Prostate gland (tissue), 2 donors: ENCODE measurements at regions not wholly inside any gene's neighbourhood (a gene's known extent, or its start where the extent isn't known, plus 50 kb on each side); places are given as distances from the start of the nearest gene placed in this dataset.
A peak's percentile ranks its signal among the peaks of the same experiment; 100 is the strongest.

Experiments used
- DNase-seq: peaks from one replicate; pipeline ENCODE4 v3.0.0-alpha.2; 2019; ENCODE audit warnings: low spot score
- H3K27ac ChIP-seq, 2 donors: fragments of 200-600 bp; sonication (generic); 2 replicates each; pipeline ENCODE4 v1.5.1; 2017 to 2019
- H3K27me3 ChIP-seq: fragments of 200-600 bp; sonication (generic); replicated peaks from 2 replicates; pipeline ENCODE4 v1.5.1; 2019; ENCODE audit not compliant: insufficient read depth
- H3K36me3 ChIP-seq, 2 donors: fragments of 200-600 bp; sonication (generic); 1 replicate in 1 of 2; 2 replicates in 1 of 2; pipeline versions ENCODE4 v1.5.1 to v1.8.1; 2017 to 2019
- H3K4me1 ChIP-seq: fragments of 200-600 bp; sonication (generic); replicated peaks from 2 replicates; pipeline ENCODE4 v1.5.1; 2019
- H3K4me3 ChIP-seq, 2 donors: fragments of 200-600 bp; sonication (generic); 2 replicates each; pipeline ENCODE4 v1.5.1; 2017 to 2019
- H3K9me3 ChIP-seq: fragments of 200-600 bp; sonication (generic); 2 replicates; pipeline ENCODE4 v1.5.1; 2017
- POLR2A ChIP-seq: fragments of 450-650 bp; IDR thresholded peaks from one replicate; pipeline ENCODE4 v1.6.1; 2016; ENCODE audit warnings: antibody characterized with exemption, mild to moderate bottlenecking
- POLR2AphosphoS5 ChIP-seq: sonication (generic); formaldehyde crosslinking; IDR thresholded peaks from one replicate; pipeline ENCODE4 v1.6.1; 2017; ENCODE audit warnings: antibody characterized with exemption
- WGBS: methylation state at CpG from one replicate; pipeline ENCODE4 v1.1.5; 2018; 5-methylcytosine and 5-hydroxymethylcytosine counted together
- intact Hi-C: fragments of 100-400 bp; cut with DNase I; formaldehyde crosslinking; loops from one replicate; pipeline ENCODE4 v1.14.2; 2022
- TF ChIP-seq, protein P1 (sequence below), 4 experiments: fragments of 200-600 bp in 2 of 4; fragments of 450-650 bp in 2 of 4; sonication (generic) in 2 of 4; IDR thresholded peaks; 1 replicate in 3 of 4; 2 replicates in 1 of 4; pipeline ENCODE4 v1.5.1; 2016 to 2019; ENCODE audit warnings: antibody characterized with exemption in 4 of 4, mild to moderate bottlenecking in 2 of 4, moderate library complexity in 2 of 4

DNA sequence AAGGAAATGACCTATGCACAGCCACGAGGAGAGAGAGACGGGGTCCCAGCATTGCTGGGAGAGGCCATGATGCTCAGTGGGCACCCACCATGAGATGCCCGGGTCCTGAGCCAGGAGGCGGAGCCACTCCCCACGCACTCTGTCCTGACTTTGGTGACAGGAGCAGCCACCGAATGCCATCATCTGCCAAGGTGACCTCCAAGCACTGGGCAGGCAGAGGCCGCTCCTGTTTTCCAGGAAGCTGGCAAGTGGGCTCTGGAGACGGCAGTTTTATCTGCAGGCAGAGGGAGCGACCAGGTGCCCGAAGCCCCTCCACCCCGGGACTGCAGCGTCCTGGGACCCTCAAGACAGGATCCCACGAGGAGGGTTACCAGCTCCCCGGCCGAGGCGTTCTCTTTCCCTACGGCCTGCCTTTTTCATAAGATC, 453.9 kb downstream of the BRD1 start:
- WGBS: 77% methylated on average over 17 of the region's 17 CpGs
- no peak for TF ChIP-seq POLR2A
- TF ChIP-seq, protein P1, sequence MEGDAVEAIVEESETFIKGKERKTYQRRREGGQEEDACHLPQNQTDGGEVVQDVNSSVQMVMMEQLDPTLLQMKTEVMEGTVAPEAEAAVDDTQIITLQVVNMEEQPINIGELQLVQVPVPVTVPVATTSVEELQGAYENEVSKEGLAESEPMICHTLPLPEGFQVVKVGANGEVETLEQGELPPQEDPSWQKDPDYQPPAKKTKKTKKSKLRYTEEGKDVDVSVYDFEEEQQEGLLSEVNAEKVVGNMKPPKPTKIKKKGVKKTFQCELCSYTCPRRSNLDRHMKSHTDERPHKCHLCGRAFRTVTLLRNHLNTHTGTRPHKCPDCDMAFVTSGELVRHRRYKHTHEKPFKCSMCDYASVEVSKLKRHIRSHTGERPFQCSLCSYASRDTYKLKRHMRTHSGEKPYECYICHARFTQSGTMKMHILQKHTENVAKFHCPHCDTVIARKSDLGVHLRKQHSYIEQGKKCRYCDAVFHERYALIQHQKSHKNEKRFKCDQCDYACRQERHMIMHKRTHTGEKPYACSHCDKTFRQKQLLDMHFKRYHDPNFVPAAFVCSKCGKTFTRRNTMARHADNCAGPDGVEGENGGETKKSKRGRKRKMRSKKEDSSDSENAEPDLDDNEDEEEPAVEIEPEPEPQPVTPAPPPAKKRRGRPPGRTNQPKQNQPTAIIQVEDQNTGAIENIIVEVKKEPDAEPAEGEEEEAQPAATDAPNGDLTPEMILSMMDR (IDR thresholded peaks at IDR 0.05): no peak
- TF ChIP-seq POLR2AphosphoS5: no peak
- no peaks in the 10 kb centered on the region for H3K36me3 ChIP-seq
- intact Hi-C loops: no loop called here
- no peaks in the 10 kb centered on the region for H3K9me3 ChIP-seq
- peaks cover 6% of the 10 kb centered on the region for H3K27me3 ChIP-seq
- H3K27ac ChIP-seq: no peak overlapping the region
- no peaks in the 10 kb centered on the region for H3K4me1 ChIP-seq
- peak; percentile 2 for DNase-seq
- H3K4me3 ChIP-seq: no peak overlapping the region

DNA sequence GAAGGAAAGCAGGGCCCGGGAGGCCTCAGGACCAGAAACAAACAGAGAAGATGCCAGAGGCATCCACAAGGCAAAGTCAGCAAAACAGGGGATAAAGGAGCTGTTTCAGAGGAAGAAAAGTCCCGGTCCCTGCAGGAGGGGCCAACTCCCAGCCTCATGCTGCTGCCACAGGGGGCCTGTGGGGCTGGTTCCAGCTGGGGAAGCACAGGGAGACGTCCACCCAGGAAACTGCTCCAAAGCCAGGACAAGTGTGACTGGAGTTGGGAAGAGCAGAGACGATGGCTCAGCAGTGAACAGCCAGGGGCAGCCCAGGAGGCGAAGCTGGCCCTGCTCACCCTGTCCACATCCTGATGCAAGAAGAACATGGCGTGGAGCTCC, 454.4 kb downstream of the BRD1 start:
- no peaks in the 10 kb centered on the region for H3K36me3 ChIP-seq
- H3K9me3 ChIP-seq: no peaks in the 10 kb centered on the region
- WGBS: 72% methylated on average over 6 of the region's 6 CpGs
- H3K4me1 ChIP-seq: no peaks in the 10 kb centered on the region
- intact Hi-C loops: no loop called here
- no peak for DNase-seq
- no peak overlapping the region for H3K4me3 ChIP-seq
- H3K27ac ChIP-seq: no peak overlapping the region
- H3K27me3 ChIP-seq: peaks cover 11% of the 10 kb centered on the region
- TF ChIP-seq POLR2A (no peak), POLR2AphosphoS5 (no peak)
- TF ChIP-seq, protein P1 (IDR thresholded peaks at IDR 0.05): no peak

DNA sequence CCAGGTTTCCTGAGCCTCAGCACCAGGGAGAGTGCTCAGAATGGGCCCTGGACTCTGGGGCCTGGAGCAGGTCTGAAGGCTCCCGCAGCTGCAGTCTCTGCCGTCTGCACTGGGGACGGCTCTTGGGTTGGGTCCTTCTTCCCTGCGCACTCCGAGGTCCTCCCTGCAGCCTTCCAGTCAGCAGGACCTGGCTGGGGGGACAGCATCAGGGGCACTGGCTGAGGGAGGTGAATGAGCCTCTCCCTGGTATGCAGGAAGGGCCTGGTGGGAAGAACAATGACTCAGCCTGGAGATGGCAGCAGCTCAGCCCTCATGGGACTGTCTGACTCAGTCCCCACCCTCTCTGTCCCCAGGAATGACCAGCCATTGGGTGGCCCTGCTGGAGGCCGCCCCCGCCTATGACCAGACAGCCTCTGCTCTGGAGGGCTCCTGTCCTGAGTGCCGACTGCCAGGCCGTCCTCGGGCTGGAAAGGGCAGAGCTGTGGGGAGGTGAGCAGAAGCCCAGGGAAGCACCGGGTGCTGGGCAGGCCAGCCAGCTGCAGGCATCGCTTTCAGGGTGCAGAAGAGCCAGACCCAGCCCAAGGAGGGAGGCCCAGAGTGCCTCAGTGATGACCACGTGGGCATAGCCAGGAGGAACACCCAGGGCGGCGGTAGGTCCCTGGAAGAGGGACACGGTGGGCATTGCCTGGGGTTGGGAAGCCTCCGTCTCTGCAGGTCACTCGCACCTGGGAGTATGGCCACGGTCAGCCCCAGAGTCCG, 455.0 kb downstream of the BRD1 start:
- H3K36me3 ChIP-seq: no peaks in the 10 kb centered on the region
- peaks cover 11% of the 10 kb centered on the region for H3K27me3 ChIP-seq
- 47% methylated on average over 20 of the region's 20 CpGs for WGBS
- H3K4me3 ChIP-seq: no peak overlapping the region
- H3K4me1 ChIP-seq: no peaks in the 10 kb centered on the region
- intact Hi-C loops: no loop called here
- no peaks in the 10 kb centered on the region for H3K9me3 ChIP-seq
- H3K27ac ChIP-seq: no peak overlapping the region
- TF ChIP-seq POLR2A (no peak), POLR2AphosphoS5 (no peak)
- TF ChIP-seq, protein P1 (IDR thresholded peaks at IDR 0.05): no peak
- peak; percentile 1 for DNase-seq

DNA sequence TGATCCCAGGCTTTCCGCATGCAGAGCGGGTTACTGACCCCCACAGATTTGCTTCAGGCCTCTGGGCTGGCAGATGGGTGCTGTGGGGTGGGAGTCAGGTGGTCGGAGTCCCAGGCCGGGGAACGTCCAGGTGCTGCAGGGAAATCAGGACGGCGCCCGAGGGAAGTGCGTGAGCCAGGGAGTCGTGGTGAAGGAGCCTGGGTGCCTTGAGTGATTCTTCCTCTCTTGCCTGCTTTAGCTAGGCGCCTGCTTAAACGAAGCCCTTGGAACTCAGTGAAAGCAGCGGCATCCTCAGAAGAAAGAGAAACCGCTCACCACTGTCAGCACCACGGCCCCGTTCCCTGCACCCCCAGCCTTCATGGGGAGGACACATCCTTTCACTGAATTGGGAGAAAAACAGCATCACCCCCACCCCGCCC, 455.6 kb downstream of the BRD1 start:
- H3K27ac ChIP-seq: no peak overlapping the region

More for the DNA sequence above, 455.6 kb downstream of the BRD1 start:
- Histone ChIP-seq H3K9me3 (no peaks in the 10 kb centered on the region), H3K27me3 (peaks cover 11% of the 10 kb centered on the region), H3K4me1 (no peaks in the 10 kb centered on the region), H3K4me3 (no peak overlapping the region), H3K36me3 (no peaks in the 10 kb centered on the region)
- no peak for TF ChIP-seq POLR2A
- TF ChIP-seq, protein P1 (IDR thresholded peaks at IDR 0.05): no peak
- TF ChIP-seq POLR2AphosphoS5: no peak
- no peak for DNase-seq
- 70% methylated on average over 17 of the region's 17 CpGs for WGBS
- intact Hi-C loops: no loop called here
